Esophagus muscularis mucosa (tissue), 4 donors: ENCODE measurements at regions not wholly inside any gene's neighbourhood (a gene's known extent, or its start where the extent isn't known, plus 50 kb on each side); places are given as distances from the start of the nearest gene placed in this dataset.

Experiments
- EP300 ChIP-seq: sonication (generic); formaldehyde crosslinking; IDR thresholded peaks from one replicate; pipeline ENCODE4 v1.6.1; 2017; ENCODE audit warnings: antibody characterized with exemption
- POLR2AphosphoS5 ChIP-seq, 2 donors: sonication (generic); formaldehyde crosslinking; IDR thresholded peaks; one replicate each; pipeline ENCODE4 v1.6.1; 2017; ENCODE audit warnings: antibody characterized with exemption in 2 of 2
- TF ChIP-seq, protein P1 (sequence below), 3 experiments: fragments of 200-600 bp in 2 of 3; fragments of 450-650 bp in 1 of 3; sonication (generic) in 2 of 3; IDR thresholded peaks; one replicate each; pipeline ENCODE4 v1.5.1; 2017 to 2019; ENCODE audit warnings: antibody characterized with exemption in 3 of 3, mild to moderate bottlenecking in 2 of 3, moderate library complexity in 1 of 3

- TF ChIP-seq, protein P1, sequence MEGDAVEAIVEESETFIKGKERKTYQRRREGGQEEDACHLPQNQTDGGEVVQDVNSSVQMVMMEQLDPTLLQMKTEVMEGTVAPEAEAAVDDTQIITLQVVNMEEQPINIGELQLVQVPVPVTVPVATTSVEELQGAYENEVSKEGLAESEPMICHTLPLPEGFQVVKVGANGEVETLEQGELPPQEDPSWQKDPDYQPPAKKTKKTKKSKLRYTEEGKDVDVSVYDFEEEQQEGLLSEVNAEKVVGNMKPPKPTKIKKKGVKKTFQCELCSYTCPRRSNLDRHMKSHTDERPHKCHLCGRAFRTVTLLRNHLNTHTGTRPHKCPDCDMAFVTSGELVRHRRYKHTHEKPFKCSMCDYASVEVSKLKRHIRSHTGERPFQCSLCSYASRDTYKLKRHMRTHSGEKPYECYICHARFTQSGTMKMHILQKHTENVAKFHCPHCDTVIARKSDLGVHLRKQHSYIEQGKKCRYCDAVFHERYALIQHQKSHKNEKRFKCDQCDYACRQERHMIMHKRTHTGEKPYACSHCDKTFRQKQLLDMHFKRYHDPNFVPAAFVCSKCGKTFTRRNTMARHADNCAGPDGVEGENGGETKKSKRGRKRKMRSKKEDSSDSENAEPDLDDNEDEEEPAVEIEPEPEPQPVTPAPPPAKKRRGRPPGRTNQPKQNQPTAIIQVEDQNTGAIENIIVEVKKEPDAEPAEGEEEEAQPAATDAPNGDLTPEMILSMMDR (IDR thresholded peaks at IDR 0.05), result no peak
- TF ChIP-seq EP300 (no peak), POLR2AphosphoS5 (IDR thresholded peaks at IDR 0.05) (no peak)
Observed at GRCh38 chr10:129344731-129345355, 122.2 kb upstream of the MGMT start.
